ENCODE measurements at regions not wholly inside any gene's neighbourhood (a gene's known extent, or its start where the extent isn't known, plus 50 kb on each side); places are given as distances from the start of the nearest gene placed in this dataset.

DNA sequence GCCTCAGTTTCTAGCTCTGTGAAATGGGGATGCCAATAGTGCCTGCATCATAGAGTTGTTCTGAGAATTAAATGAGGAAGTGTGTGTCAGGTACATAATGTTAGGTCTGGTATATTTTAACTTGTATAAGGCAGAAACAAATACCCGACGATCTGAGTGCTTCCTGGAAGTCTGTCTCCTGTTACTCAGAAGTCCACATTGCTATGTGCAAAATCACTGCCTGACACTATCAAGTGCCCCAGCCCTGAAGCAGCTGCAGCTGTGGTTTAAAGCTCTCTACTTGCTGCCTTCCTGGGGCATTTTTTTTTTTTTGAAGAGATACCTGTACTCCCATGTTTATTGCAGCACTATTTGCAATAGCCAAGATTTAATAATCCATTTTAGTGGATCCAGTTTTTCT, 125.3 kb downstream of the SLC4A3 start:
- TF ChIP-seq, protein P1, sequence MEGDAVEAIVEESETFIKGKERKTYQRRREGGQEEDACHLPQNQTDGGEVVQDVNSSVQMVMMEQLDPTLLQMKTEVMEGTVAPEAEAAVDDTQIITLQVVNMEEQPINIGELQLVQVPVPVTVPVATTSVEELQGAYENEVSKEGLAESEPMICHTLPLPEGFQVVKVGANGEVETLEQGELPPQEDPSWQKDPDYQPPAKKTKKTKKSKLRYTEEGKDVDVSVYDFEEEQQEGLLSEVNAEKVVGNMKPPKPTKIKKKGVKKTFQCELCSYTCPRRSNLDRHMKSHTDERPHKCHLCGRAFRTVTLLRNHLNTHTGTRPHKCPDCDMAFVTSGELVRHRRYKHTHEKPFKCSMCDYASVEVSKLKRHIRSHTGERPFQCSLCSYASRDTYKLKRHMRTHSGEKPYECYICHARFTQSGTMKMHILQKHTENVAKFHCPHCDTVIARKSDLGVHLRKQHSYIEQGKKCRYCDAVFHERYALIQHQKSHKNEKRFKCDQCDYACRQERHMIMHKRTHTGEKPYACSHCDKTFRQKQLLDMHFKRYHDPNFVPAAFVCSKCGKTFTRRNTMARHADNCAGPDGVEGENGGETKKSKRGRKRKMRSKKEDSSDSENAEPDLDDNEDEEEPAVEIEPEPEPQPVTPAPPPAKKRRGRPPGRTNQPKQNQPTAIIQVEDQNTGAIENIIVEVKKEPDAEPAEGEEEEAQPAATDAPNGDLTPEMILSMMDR (IDR thresholded peaks at IDR 0.05): no peak
- no peak for TF ChIP-seq POLR2A (IDR thresholded peaks at IDR 0.05)
